ENCODE measurements at regions not wholly inside any gene's neighbourhood (a gene's known extent, or its start where the extent isn't known, plus 50 kb on each side); places are given as distances from the start of the nearest gene placed in this dataset.

DNA sequence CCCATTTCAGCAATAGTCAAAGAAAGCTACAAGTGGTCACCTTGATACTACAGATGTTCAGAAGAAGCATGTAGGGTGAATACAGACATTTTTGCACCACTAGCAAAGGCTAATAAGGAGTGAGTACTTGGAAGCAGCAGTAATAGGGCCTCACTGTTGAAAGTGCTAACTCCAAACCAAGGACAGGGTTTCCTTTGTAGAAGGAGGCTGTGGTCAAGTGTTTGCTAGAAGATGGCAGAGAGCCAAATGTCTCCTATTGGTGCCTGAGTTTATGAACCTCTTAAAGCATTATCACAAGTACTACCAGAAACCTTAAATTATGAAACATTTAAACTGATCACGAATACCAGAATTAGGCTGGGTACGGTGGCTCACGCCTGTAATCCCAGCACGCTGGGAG is 308.1 kb downstream of the ZEB2 start:
- Histone ChIP-seq H3K9me3 (no peaks in the 10 kb centered on the region), H3K27me3 (no peaks in the 10 kb centered on the region), H3K27ac (no peak overlapping the region), H3K4me3 (no peak overlapping the region), H3K36me3 (peaks cover 0 to 3% (median 0%) of the 10 kb centered on the region in 4 donors), H3K4me1 (peaks cover 0 to 6% (median 2%) of the 10 kb centered on the region in 4 donors)
- WGBS, 2 donors: 86 to 90% methylated on average over 4 of the region's 4 CpGs
- ATAC-seq (ENCODE audit: low FRiP score in 2 of 2): no peak
- no peak for DNase-seq
- TF ChIP-seq, protein P1, sequence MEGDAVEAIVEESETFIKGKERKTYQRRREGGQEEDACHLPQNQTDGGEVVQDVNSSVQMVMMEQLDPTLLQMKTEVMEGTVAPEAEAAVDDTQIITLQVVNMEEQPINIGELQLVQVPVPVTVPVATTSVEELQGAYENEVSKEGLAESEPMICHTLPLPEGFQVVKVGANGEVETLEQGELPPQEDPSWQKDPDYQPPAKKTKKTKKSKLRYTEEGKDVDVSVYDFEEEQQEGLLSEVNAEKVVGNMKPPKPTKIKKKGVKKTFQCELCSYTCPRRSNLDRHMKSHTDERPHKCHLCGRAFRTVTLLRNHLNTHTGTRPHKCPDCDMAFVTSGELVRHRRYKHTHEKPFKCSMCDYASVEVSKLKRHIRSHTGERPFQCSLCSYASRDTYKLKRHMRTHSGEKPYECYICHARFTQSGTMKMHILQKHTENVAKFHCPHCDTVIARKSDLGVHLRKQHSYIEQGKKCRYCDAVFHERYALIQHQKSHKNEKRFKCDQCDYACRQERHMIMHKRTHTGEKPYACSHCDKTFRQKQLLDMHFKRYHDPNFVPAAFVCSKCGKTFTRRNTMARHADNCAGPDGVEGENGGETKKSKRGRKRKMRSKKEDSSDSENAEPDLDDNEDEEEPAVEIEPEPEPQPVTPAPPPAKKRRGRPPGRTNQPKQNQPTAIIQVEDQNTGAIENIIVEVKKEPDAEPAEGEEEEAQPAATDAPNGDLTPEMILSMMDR (IDR thresholded peaks at IDR 0.05): no peak
- no peak for TF ChIP-seq POLR2A (IDR thresholded peaks at IDR 0.05)
- TF ChIP-seq EP300 (IDR thresholded peaks at IDR 0.05): no peak
- no peak for TF ChIP-seq POLR2AphosphoS5 (IDR thresholded peaks at IDR 0.05)

DNA sequence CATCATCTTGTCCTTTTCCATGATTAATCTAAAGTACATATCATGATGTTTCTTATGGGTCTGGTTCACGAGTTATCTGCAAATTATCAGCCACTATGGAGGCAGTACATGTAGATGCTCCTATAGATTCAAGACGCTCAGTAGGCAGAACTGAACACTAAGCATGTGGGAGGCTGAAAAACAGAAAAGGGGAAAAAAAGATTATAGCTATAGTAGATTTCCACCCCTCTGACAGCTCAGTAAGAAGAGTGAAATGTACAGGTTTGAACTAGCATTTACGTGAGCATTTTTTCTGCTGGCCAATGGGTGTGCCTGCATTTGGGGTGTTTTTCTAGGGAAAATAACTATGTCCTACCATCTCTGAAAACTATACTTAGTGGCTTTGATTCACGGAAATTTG is 308.9 kb downstream of the ZEB2 start:
- H3K4me3 ChIP-seq: no peak overlapping the region
- peaks cover 0 to 3% (median 0%) of the 10 kb centered on the region in 4 donors for H3K4me1 ChIP-seq
- 95 to 98% methylated on average over 4 of the region's 4 CpGs for WGBS, 2 donors
- no peak for ATAC-seq (ENCODE audit: low FRiP score in 2 of 2)
- peaks cover 0 to 3% (median 0%) of the 10 kb centered on the region in 4 donors for H3K36me3 ChIP-seq
- H3K9me3 ChIP-seq: no peaks in the 10 kb centered on the region
- no peaks in the 10 kb centered on the region for H3K27me3 ChIP-seq
- H3K27ac ChIP-seq: no peak overlapping the region
- no peak for DNase-seq
- TF ChIP-seq POLR2A (IDR thresholded peaks at IDR 0.05) (no peak), POLR2AphosphoS5 (IDR thresholded peaks at IDR 0.05) (no peak), EP300 (IDR thresholded peaks at IDR 0.05) (no peak)
- TF ChIP-seq, protein P1 (IDR thresholded peaks at IDR 0.05): no peak

DNA sequence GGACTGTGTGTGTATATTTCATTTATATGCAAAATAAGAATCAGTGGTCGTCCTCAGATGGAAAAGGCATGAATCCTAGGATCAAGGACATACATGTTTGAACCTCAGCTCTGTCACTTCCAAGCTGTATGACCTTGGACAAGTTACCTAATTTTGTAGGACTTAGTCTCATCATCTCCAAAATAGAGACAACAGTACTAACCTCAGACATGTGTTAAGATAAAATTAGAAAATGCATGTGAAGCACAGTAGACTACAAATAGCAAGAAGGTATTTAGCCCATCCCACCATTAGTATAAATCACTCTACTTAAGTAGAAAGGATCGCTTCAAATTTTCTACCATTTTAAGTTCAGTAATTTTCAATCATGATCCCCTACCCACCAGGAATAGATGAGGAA is 309.8 kb downstream of the ZEB2 start:
- peaks cover 0 to 3% (median 0%) of the 10 kb centered on the region in 4 donors for H3K36me3 ChIP-seq
- no peaks in the 10 kb centered on the region for H3K4me1 ChIP-seq
- no peaks in the 10 kb centered on the region for H3K27me3 ChIP-seq
- no peak for DNase-seq
- no peaks in the 10 kb centered on the region for H3K9me3 ChIP-seq
- H3K4me3 ChIP-seq: no peak overlapping the region
- ATAC-seq (ENCODE audit: low FRiP score in 2 of 2): no peak
- no peak overlapping the region for H3K27ac ChIP-seq
- no peak for TF ChIP-seq POLR2AphosphoS5 (IDR thresholded peaks at IDR 0.05)
- TF ChIP-seq POLR2A (IDR thresholded peaks at IDR 0.05): no peak
- TF ChIP-seq, protein P1 (IDR thresholded peaks at IDR 0.05): no peak
- no peak for TF ChIP-seq EP300 (IDR thresholded peaks at IDR 0.05)
- WGBS, 2 donors: 98% methylated on average over 2 of the region's 2 CpGs

DNA sequence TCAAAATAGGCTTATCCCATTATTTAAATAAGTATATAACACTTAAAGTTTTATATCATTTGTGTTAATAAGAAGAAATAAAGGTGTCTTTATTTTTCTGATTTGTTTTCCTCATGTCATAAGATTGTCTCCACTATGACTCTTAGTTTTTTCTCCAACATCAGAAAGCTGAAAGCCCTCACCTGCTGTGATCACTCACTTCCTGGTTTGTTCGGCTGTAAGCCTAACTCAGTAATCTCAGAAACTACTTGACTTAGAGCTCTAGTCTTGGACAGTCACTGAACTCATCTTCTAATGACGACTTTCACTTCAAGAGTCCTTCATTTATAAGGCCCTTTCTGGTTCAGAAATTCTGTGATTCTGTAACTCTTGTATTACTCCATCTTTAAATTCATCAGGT is 311.0 kb downstream of the ZEB2 start:
- 94 to 100% methylated on average over 2 of the region's 2 CpGs for WGBS, 2 donors
- H3K4me3 ChIP-seq: no peak overlapping the region
- ATAC-seq (ENCODE audit: low FRiP score in 2 of 2): no peak
- no peaks in the 10 kb centered on the region for H3K4me1 ChIP-seq
- no peak overlapping the region for H3K27ac ChIP-seq
- no peak for TF ChIP-seq POLR2A (IDR thresholded peaks at IDR 0.05)
- TF ChIP-seq, protein P1 (IDR thresholded peaks at IDR 0.05): no peak
- H3K36me3 ChIP-seq: peaks cover 0 to 3% (median 0%) of the 10 kb centered on the region in 4 donors
- DNase-seq: no peak
- H3K27me3 ChIP-seq: no peaks in the 10 kb centered on the region
- H3K9me3 ChIP-seq: no peaks in the 10 kb centered on the region

DNA sequence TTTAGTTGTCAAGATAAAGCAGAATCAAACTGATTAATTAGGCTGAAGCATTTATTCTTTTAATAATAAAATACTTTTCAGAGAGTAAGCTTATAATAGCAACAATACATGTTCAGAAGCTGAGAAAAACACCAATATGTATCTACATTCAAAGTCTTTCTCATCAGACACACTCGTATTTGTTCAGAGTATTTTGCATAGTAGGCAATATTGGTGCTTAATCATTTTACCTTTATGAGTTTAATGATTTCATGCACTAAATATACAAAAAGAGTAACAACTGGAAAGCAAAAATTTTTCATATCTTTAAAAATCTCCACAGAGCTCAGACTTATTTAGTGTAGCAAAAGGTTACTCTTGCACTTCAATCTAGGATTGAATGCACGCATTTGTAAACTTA is 313.9 kb downstream of the ZEB2 start:
- no peaks in the 10 kb centered on the region for H3K9me3 ChIP-seq
- DNase-seq (no peak), ATAC-seq (ENCODE audit: low FRiP score in 2 of 2) (no peak)
- no peak overlapping the region for H3K27ac ChIP-seq
- H3K4me1 ChIP-seq: no peaks in the 10 kb centered on the region
- 97% methylated on average over 2 of the region's 2 CpGs for WGBS, 2 donors
- no peak for TF ChIP-seq POLR2A (IDR thresholded peaks at IDR 0.05)
- H3K27me3 ChIP-seq: no peaks in the 10 kb centered on the region
- no peak overlapping the region for H3K4me3 ChIP-seq
- H3K36me3 ChIP-seq: peaks cover 0 to 3% (median 0%) of the 10 kb centered on the region in 4 donors

Data from upper lobe of left lung (tissue), 6 donors.